GM18868 (cell line): ENCODE measurements at regions not wholly inside any gene's neighbourhood (a gene's known extent, or its start where the extent isn't known, plus 50 kb on each side); places are given as distances from the start of the nearest gene placed in this dataset.

Experiments used
- ATAC-seq: cut with Tn5 transposase; IDR thresholded peaks from one replicate; pipeline ENCODE4 v1.9.1; 2021; ENCODE audit warnings: mild to moderate bottlenecking, moderate library complexity; ENCODE audit not compliant: unreplicated experiment

GRCh38 chr18:39802648-39803229, 2152.3 kb upstream of the PIK3C3 start:
- ATAC-seq, result no peak

GRCh38 chr18:39801848-39802247, 2153.2 kb upstream of the PIK3C3 start:
- no peak for ATAC-seq

GRCh38 chr18:39801010-39801409, 2154.0 kb upstream of the PIK3C3 start:
- ATAC-seq, result no peak

- ATAC-seq, result no peak
Observed at GRCh38 chr18:39799006-39799405, 2156.0 kb upstream of the PIK3C3 start.

GRCh38 chr18:39796393-39796792, 2158.6 kb upstream of the PIK3C3 start:
- peak; percentile 51 for ATAC-seq

GRCh38 chr18:39795350-39795749, 2159.7 kb upstream of the PIK3C3 start:
- no peak for ATAC-seq

GRCh38 chr18:39793609-39794008, 2161.4 kb upstream of the PIK3C3 start:
- no peak for ATAC-seq

- ATAC-seq, result no peak
Observed at GRCh38 chr18:39788383-39788782, 2166.7 kb upstream of the PIK3C3 start.

- ATAC-seq, result no peak
Observed at GRCh38 chr18:39786477-39786876, 2168.6 kb upstream of the PIK3C3 start.

GRCh38 chr18:39784541-39784940, 2170.5 kb upstream of the PIK3C3 start:
- ATAC-seq, result no peak

- no peak for ATAC-seq
Observed at GRCh38 chr18:39781565-39781964, 2173.5 kb upstream of the PIK3C3 start.

GRCh38 chr18:39780774-39781173, 2174.3 kb upstream of the PIK3C3 start:
- no peak for ATAC-seq

GRCh38 chr18:39779926-39780325, 2175.1 kb upstream of the PIK3C3 start:
- ATAC-seq, result no peak

- no peak for ATAC-seq
Observed at GRCh38 chr18:39776766-39777165, 2178.3 kb upstream of the PIK3C3 start.

- no peak for ATAC-seq
Observed at GRCh38 chr18:39774957-39775598, 2180.0 kb upstream of the PIK3C3 start.

GRCh38 chr18:39773646-39774045, 2181.4 kb upstream of the PIK3C3 start:
- no peak for ATAC-seq

- no peak for ATAC-seq
Observed at GRCh38 chr18:39772155-39772919, 2182.7 kb upstream of the PIK3C3 start.

GRCh38 chr18:39770399-39770798, 2184.6 kb upstream of the PIK3C3 start:
- no peak for ATAC-seq

- no peak for ATAC-seq
Observed at GRCh38 chr18:39764873-39765272, 2190.2 kb upstream of the PIK3C3 start.

GRCh38 chr18:39761273-39761672, 2193.8 kb upstream of the PIK3C3 start:
- ATAC-seq, result no peak

- no peak for ATAC-seq
Observed at GRCh38 chr18:39759926-39760325, 2194.3 kb upstream of the CELF4 start.

GRCh38 chr18:39753178-39753577, 2187.6 kb upstream of the CELF4 start:
- ATAC-seq, result no peak
